HG03565 (cell line): ENCODE measurements at regions not wholly inside any gene's neighbourhood (a gene's known extent, or its start where the extent isn't known, plus 50 kb on each side); places are given as distances from the start of the nearest gene placed in this dataset.
"Not testable (repeated sequence)": the region's sequence is repeated elsewhere in the genome, so short reads cannot be mapped to it uniquely, and the experiment has no call there.

ENCODE experiments used
- ATAC-seq: cut with Tn5 transposase; IDR thresholded peaks from one replicate; pipeline ENCODE4 v1.9.1; 2021; ENCODE audit warnings: mild to moderate bottlenecking, moderate library complexity; ENCODE audit not compliant: unreplicated experiment

GRCh38 chr18:70920840-70921374, 632.1 kb downstream of the SOCS6 start:
- no peak for ATAC-seq

GRCh38 chr18:70907673-70908072, 618.8 kb downstream of the SOCS6 start:
- ATAC-seq: no peak

- ATAC-seq: no peak
These were observed 603.5 kb downstream of the SOCS6 start for GRCh38 chr18:70892381-70892780.

GRCh38 chr18:70870292-70870691, 581.4 kb downstream of the SOCS6 start:
- no peak for ATAC-seq

GRCh38 chr18:70848329-70848728, 559.5 kb downstream of the SOCS6 start:
- no peak for ATAC-seq

- ATAC-seq: no peak
These were observed 551.8 kb downstream of the SOCS6 start for GRCh38 chr18:70840649-70841048.

- no peak for ATAC-seq
These were observed 538.8 kb downstream of the SOCS6 start for GRCh38 chr18:70827632-70828031.

- ATAC-seq: no peak
These were observed 537.7 kb downstream of the SOCS6 start for GRCh38 chr18:70826571-70826970.

- no peak for ATAC-seq
These were observed 533.8 kb downstream of the SOCS6 start for GRCh38 chr18:70822691-70823090.

- ATAC-seq: no peak
These were observed 533.3 kb downstream of the SOCS6 start for GRCh38 chr18:70822117-70822516.

- ATAC-seq: no peak
These were observed 519.7 kb downstream of the SOCS6 start for GRCh38 chr18:70808481-70809056.

GRCh38 chr18:70781860-70782453, 493.1 kb downstream of the SOCS6 start:
- ATAC-seq: peak; percentile 97

- ATAC-seq: not testable (repeated sequence)
These were observed 477.4 kb downstream of the SOCS6 start for GRCh38 chr18:70766254-70766653.

GRCh38 chr18:70762812-70763211, 474.0 kb downstream of the SOCS6 start:
- no peak for ATAC-seq

- ATAC-seq: no peak
These were observed 469.9 kb downstream of the SOCS6 start for GRCh38 chr18:70758780-70759179.

- no peak for ATAC-seq
These were observed 465.6 kb downstream of the SOCS6 start for GRCh38 chr18:70754486-70754885.

- no peak for ATAC-seq
These were observed 444.1 kb downstream of the SOCS6 start for GRCh38 chr18:70732916-70733315.

GRCh38 chr18:70732188-70732587, 443.3 kb downstream of the SOCS6 start:
- ATAC-seq: no peak

GRCh38 chr18:70720607-70721006, 431.8 kb downstream of the SOCS6 start:
- no peak for ATAC-seq

GRCh38 chr18:70709720-70710119, 420.9 kb downstream of the SOCS6 start:
- no peak for ATAC-seq

- ATAC-seq: no peak
These were observed 420.3 kb downstream of the SOCS6 start for GRCh38 chr18:70709144-70709543.

- no peak for ATAC-seq
These were observed 417.1 kb downstream of the SOCS6 start for GRCh38 chr18:70705831-70706416.
